NT2/D1 (cell line): ENCODE measurements at regions not wholly inside any gene's neighbourhood (a gene's known extent, or its start where the extent isn't known, plus 50 kb on each side); places are given as distances from the start of the nearest gene placed in this dataset.

Experiments
- SUZ12 ChIP-seq: IDR thresholded peaks from 2 replicates; pipeline ENCODE4 v1.6.1; 2011; ENCODE audit not compliant: insufficient read length, insufficient read depth; ENCODE audit errors: extremely low read depth
- YY1 ChIP-seq: IDR thresholded peaks from 2 replicates; pipeline ENCODE4 v1.6.1; 2011; ENCODE audit not compliant: insufficient read length, insufficient read depth
- ZNF274 ChIP-seq: IDR thresholded peaks from 2 replicates; pipeline ENCODE4 v1.6.1; 2011; ENCODE audit warnings: mild to moderate bottlenecking, low read depth, low read length

GRCh38 chr7:51590746-51591145, 274.1 kb upstream of the COBL start:
- TF ChIP-seq ZNF274 (no peak), YY1 (no peak), SUZ12 (no peak)
